ENCODE measurements at regions not wholly inside any gene's neighbourhood (a gene's known extent, or its start where the extent isn't known, plus 50 kb on each side); places are given as distances from the start of the nearest gene placed in this dataset.

GRCh38 chr2:198424112-198424511 is 619.7 kb downstream of the PLCL1 start:
- DNase-seq = no peak
- no peaks in the 10 kb centered on the region for H3K27me3 Mint-ChIP-seq
- intact Hi-C loops (cut with micrococcal nuclease) = no loop called here
- Histone ChIP-seq H3K4me1 (ENCODE audit: insufficient read depth, low read length) (no peaks in the 10 kb centered on the region), H3K36me3 (ENCODE audit: insufficient read depth, low read length) (no peaks in the 10 kb centered on the region), H3K4me3 (ENCODE audit: low read length in 2 of 2) (no peak overlapping the region), H3K27me3 (ENCODE audit: insufficient read depth, low read length) (no peaks in the 10 kb centered on the region), H3K27ac (ENCODE audit: low read depth, low read length) (no peak overlapping the region), H3K9me3 (ENCODE audit: control insufficient read depth in 1 of 2, low read length in 2 of 2) (no peaks in the 10 kb centered on the region)
- no peaks in the 10 kb centered on the region for H3K4me1 Mint-ChIP-seq
- H3K27ac Mint-ChIP-seq = no peak overlapping the region
- peaks cover 0 to 5% (median 0%) of the 10 kb centered on the region in 8 donors for H3K9me3 Mint-ChIP-seq
- CTCF ChIA-PET (ENCODE audit: partially characterized antibody) = no interaction called here
- no peaks in the 10 kb centered on the region for H3K36me3 Mint-ChIP-seq
- POLR2A ChIA-PET (ENCODE audit: partially characterized antibody) = no interaction called here
- no peak overlapping the region for H3K4me3 Mint-ChIP-seq

GRCh38 chr2:198417836-198418235 is 613.4 kb downstream of the PLCL1 start:
- Histone ChIP-seq H3K27ac (ENCODE audit: low read depth, low read length) (no peak overlapping the region), H3K36me3 (ENCODE audit: insufficient read depth, low read length) (no peaks in the 10 kb centered on the region), H3K9me3 (ENCODE audit: control insufficient read depth in 1 of 2, low read length in 2 of 2) (no peaks in the 10 kb centered on the region), H3K4me3 (ENCODE audit: low read length in 2 of 2) (no peak overlapping the region), H3K27me3 (ENCODE audit: insufficient read depth, low read length) (no peaks in the 10 kb centered on the region), H3K4me1 (ENCODE audit: insufficient read depth, low read length) (no peaks in the 10 kb centered on the region)
- DNase-seq = no peak
- Mint-ChIP-seq H3K27me3 (no peaks in the 10 kb centered on the region), H3K27ac (peak overlapping the region in 1 of 7 donors; percentile 59), H3K36me3 (no peaks in the 10 kb centered on the region), H3K9me3 (no peaks in the 10 kb centered on the region), H3K4me3 (no peak overlapping the region), H3K4me1 (no peaks in the 10 kb centered on the region)
- ChIA-PET POLR2A (ENCODE audit: partially characterized antibody) (no interaction called here), CTCF (ENCODE audit: partially characterized antibody) (no interaction called here)
- intact Hi-C loops (cut with micrococcal nuclease) = no loop called here

- Mint-ChIP-seq H3K4me1 (no peaks in the 10 kb centered on the region), H3K36me3 (no peaks in the 10 kb centered on the region), H3K27me3 (peaks cover 0 to 3% of the 10 kb centered on the region in 2 donors), H3K27ac (no peak overlapping the region), H3K9me3 (no peaks in the 10 kb centered on the region), H3K4me3 (no peak overlapping the region)
- no peaks in the 10 kb centered on the region for H3K27me3 ChIP-seq (ENCODE audit: insufficient read depth, low read length)
- intact Hi-C loops (cut with micrococcal nuclease) = no loop called here
- ChIA-PET CTCF (ENCODE audit: partially characterized antibody) (interaction anchor here (0.9 kb wide), 1 partner anchor 16 kb away, joined by 3 read pairs; no protein-coding TSS in a partner anchor), POLR2A (ENCODE audit: partially characterized antibody) (no interaction called here)
- H3K4me3 ChIP-seq (ENCODE audit: low read length in 2 of 2) = no peak overlapping the region
- H3K36me3 ChIP-seq (ENCODE audit: insufficient read depth, low read length) = no peaks in the 10 kb centered on the region
- H3K9me3 ChIP-seq (ENCODE audit: control insufficient read depth in 1 of 2, low read length in 2 of 2) = no peaks in the 10 kb centered on the region
- no peak overlapping the region for H3K27ac ChIP-seq (ENCODE audit: low read depth, low read length)
- DNase-seq = no peak
- no peaks in the 10 kb centered on the region for H3K4me1 ChIP-seq (ENCODE audit: insufficient read depth, low read length)
Measured at GRCh38 chr2:198414976-198415375, 610.6 kb downstream of the PLCL1 start.

- no peak overlapping the region for H3K4me3 ChIP-seq (ENCODE audit: low read length in 2 of 2)
- DNase-seq = no peak
- no peaks in the 10 kb centered on the region for H3K4me1 ChIP-seq (ENCODE audit: insufficient read depth, low read length)
- H3K27ac ChIP-seq (ENCODE audit: low read depth, low read length) = no peak overlapping the region
- CTCF ChIA-PET (ENCODE audit: partially characterized antibody) = no interaction called here
- Mint-ChIP-seq H3K4me1 (no peaks in the 10 kb centered on the region), H3K36me3 (no peaks in the 10 kb centered on the region), H3K9me3 (no peaks in the 10 kb centered on the region), H3K4me3 (no peak overlapping the region), H3K27ac (no peak overlapping the region), H3K27me3 (peaks cover 3 to 5% of the 10 kb centered on the region in 2 donors)
- intact Hi-C loops (cut with micrococcal nuclease) = no loop called here
- H3K27me3 ChIP-seq (ENCODE audit: insufficient read depth, low read length) = no peaks in the 10 kb centered on the region
- no peaks in the 10 kb centered on the region for H3K9me3 ChIP-seq (ENCODE audit: control insufficient read depth in 1 of 2, low read length in 2 of 2)
- POLR2A ChIA-PET (ENCODE audit: partially characterized antibody) = no interaction called here
- H3K36me3 ChIP-seq (ENCODE audit: insufficient read depth, low read length) = no peaks in the 10 kb centered on the region
Measured at GRCh38 chr2:198411936-198412335, 607.5 kb downstream of the PLCL1 start.

- no peaks in the 10 kb centered on the region for H3K4me1 Mint-ChIP-seq
- intact Hi-C loops (cut with micrococcal nuclease) = no loop called here
- CTCF ChIA-PET (ENCODE audit: partially characterized antibody) = no interaction called here
- POLR2A ChIA-PET (ENCODE audit: partially characterized antibody) = no interaction called here
- peaks cover 3 to 7% of the 10 kb centered on the region in 2 donors for H3K27me3 Mint-ChIP-seq
- H3K27ac Mint-ChIP-seq = no peak overlapping the region
- Histone ChIP-seq H3K9me3 (ENCODE audit: control insufficient read depth in 1 of 2, low read length in 2 of 2) (no peaks in the 10 kb centered on the region), H3K27ac (ENCODE audit: low read depth, low read length) (no peak overlapping the region), H3K27me3 (ENCODE audit: insufficient read depth, low read length) (no peaks in the 10 kb centered on the region), H3K4me1 (ENCODE audit: insufficient read depth, low read length) (no peaks in the 10 kb centered on the region), H3K4me3 (ENCODE audit: low read length in 2 of 2) (no peak overlapping the region), H3K36me3 (ENCODE audit: insufficient read depth, low read length) (no peaks in the 10 kb centered on the region)
- no peaks in the 10 kb centered on the region for H3K9me3 Mint-ChIP-seq
- no peak for DNase-seq
- no peaks in the 10 kb centered on the region for H3K36me3 Mint-ChIP-seq
- H3K4me3 Mint-ChIP-seq = no peak overlapping the region
Measured at GRCh38 chr2:198408171-198408570, 603.8 kb downstream of the PLCL1 start.

GRCh38 chr2:198405311-198405710 is 600.9 kb downstream of the PLCL1 start:
- H3K4me1 ChIP-seq (ENCODE audit: insufficient read depth, low read length) = no peaks in the 10 kb centered on the region
- H3K9me3 ChIP-seq (ENCODE audit: control insufficient read depth in 1 of 2, low read length in 2 of 2) = no peaks in the 10 kb centered on the region
- no peak for DNase-seq
- intact Hi-C loops (cut with micrococcal nuclease) = no loop called here
- Mint-ChIP-seq H3K27me3 (peaks cover 3 to 4% of the 10 kb centered on the region in 2 donors), H3K36me3 (no peaks in the 10 kb centered on the region), H3K4me1 (no peaks in the 10 kb centered on the region), H3K4me3 (no peak overlapping the region), H3K9me3 (no peaks in the 10 kb centered on the region), H3K27ac (no peak overlapping the region)
- ChIA-PET POLR2A (ENCODE audit: partially characterized antibody) (no interaction called here), CTCF (ENCODE audit: partially characterized antibody) (no interaction called here)
- no peak overlapping the region for H3K4me3 ChIP-seq (ENCODE audit: low read length in 2 of 2)
- no peak overlapping the region for H3K27ac ChIP-seq (ENCODE audit: low read depth, low read length)
- no peaks in the 10 kb centered on the region for H3K27me3 ChIP-seq (ENCODE audit: insufficient read depth, low read length)
- H3K36me3 ChIP-seq (ENCODE audit: insufficient read depth, low read length) = no peaks in the 10 kb centered on the region

GRCh38 chr2:198401644-198402043 is 597.3 kb downstream of the PLCL1 start:
- H3K27ac Mint-ChIP-seq = no peak overlapping the region
- no peak overlapping the region for H3K4me3 Mint-ChIP-seq
- H3K9me3 Mint-ChIP-seq = peaks cover 0 to under 1% (median 0%) of the 10 kb centered on the region in 8 donors
- no peak overlapping the region for H3K27ac ChIP-seq (ENCODE audit: low read depth, low read length)
- intact Hi-C loops (cut with micrococcal nuclease) = no loop called here
- H3K4me1 Mint-ChIP-seq = no peaks in the 10 kb centered on the region
- ChIA-PET CTCF (ENCODE audit: partially characterized antibody) (no interaction called here), POLR2A (ENCODE audit: partially characterized antibody) (no interaction called here)
- no peaks in the 10 kb centered on the region for H3K4me1 ChIP-seq (ENCODE audit: insufficient read depth, low read length)
- H3K4me3 ChIP-seq (ENCODE audit: low read length in 2 of 2) = no peak overlapping the region
- no peaks in the 10 kb centered on the region for H3K36me3 ChIP-seq (ENCODE audit: insufficient read depth, low read length)
- no peaks in the 10 kb centered on the region for H3K9me3 ChIP-seq (ENCODE audit: control insufficient read depth in 1 of 2, low read length in 2 of 2)
- DNase-seq = no peak
- peaks cover 4 to 5% of the 10 kb centered on the region in 2 donors for H3K27me3 Mint-ChIP-seq
- no peaks in the 10 kb centered on the region for H3K27me3 ChIP-seq (ENCODE audit: insufficient read depth, low read length)
- no peaks in the 10 kb centered on the region for H3K36me3 Mint-ChIP-seq

GRCh38 chr2:198400999-198401398 is 596.6 kb downstream of the PLCL1 start:
- Histone ChIP-seq H3K4me3 (ENCODE audit: low read length in 2 of 2) (no peak overlapping the region), H3K36me3 (ENCODE audit: insufficient read depth, low read length) (no peaks in the 10 kb centered on the region), H3K27ac (ENCODE audit: low read depth, low read length) (no peak overlapping the region), H3K4me1 (ENCODE audit: insufficient read depth, low read length) (no peaks in the 10 kb centered on the region), H3K27me3 (ENCODE audit: insufficient read depth, low read length) (no peaks in the 10 kb centered on the region), H3K9me3 (ENCODE audit: control insufficient read depth in 1 of 2, low read length in 2 of 2) (no peaks in the 10 kb centered on the region)
- ChIA-PET POLR2A (ENCODE audit: partially characterized antibody) (no interaction called here), CTCF (ENCODE audit: partially characterized antibody) (no interaction called here)
- no peak for DNase-seq
- intact Hi-C loops (cut with micrococcal nuclease) = no loop called here
- H3K9me3 Mint-ChIP-seq = peaks cover 0 to 3% (median 0%) of the 10 kb centered on the region in 8 donors
- H3K27me3 Mint-ChIP-seq = peaks cover 4 to 5% of the 10 kb centered on the region in 2 donors
- no peak overlapping the region for H3K27ac Mint-ChIP-seq
- no peaks in the 10 kb centered on the region for H3K4me1 Mint-ChIP-seq
- H3K4me3 Mint-ChIP-seq = no peak overlapping the region
- no peaks in the 10 kb centered on the region for H3K36me3 Mint-ChIP-seq

Measured in CD4-positive, alpha-beta memory T cell (primary cell).